OCI-LY1 (cell line): ENCODE measurements at regions not wholly inside any gene's neighbourhood (a gene's known extent, or its start where the extent isn't known, plus 50 kb on each side); places are given as distances from the start of the nearest gene placed in this dataset.

Experiments used
- EZH2 ChIP-seq: fragments of 200-600 bp; sonication (generic), shearing (Covaris generic); IDR thresholded peaks from 2 replicates; pipeline ENCODE4 v1.8.0; 2017; ENCODE audit warnings: borderline replicate concordance, mixed run types, mild to moderate bottlenecking, antibody characterized with exemption, low read length, moderate library complexity, mixed read lengths
- TF ChIP-seq, protein P1 (sequence below): fragments of 200-600 bp; sonication (generic), shearing (Covaris generic); IDR thresholded peaks from 2 replicates; pipeline ENCODE4 v1.5.1; 2017; ENCODE audit warnings: mild to moderate bottlenecking, antibody characterized with exemption, low read length, moderate library complexity, mixed read lengths

DNA sequence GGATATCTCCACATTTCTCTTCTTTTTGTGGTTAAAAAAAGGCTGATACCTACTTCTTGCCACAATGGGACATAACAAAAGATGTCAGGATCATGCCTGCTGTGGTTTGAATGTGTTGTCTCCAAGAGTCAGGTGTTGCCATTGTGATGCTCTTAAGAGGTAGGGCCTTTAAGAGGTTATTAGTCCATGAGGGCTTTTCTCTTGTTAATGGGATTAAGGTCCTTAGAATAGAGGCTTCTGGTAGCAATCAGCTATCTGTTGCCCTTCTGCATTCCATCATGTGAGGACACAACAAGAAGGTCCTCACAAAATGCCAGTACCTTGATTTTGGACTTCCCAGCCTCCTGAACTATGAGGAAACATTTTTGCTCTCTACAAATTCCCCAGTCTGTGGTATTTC is 191.4 kb downstream of the GBA3 start:
- TF ChIP-seq, protein P1, sequence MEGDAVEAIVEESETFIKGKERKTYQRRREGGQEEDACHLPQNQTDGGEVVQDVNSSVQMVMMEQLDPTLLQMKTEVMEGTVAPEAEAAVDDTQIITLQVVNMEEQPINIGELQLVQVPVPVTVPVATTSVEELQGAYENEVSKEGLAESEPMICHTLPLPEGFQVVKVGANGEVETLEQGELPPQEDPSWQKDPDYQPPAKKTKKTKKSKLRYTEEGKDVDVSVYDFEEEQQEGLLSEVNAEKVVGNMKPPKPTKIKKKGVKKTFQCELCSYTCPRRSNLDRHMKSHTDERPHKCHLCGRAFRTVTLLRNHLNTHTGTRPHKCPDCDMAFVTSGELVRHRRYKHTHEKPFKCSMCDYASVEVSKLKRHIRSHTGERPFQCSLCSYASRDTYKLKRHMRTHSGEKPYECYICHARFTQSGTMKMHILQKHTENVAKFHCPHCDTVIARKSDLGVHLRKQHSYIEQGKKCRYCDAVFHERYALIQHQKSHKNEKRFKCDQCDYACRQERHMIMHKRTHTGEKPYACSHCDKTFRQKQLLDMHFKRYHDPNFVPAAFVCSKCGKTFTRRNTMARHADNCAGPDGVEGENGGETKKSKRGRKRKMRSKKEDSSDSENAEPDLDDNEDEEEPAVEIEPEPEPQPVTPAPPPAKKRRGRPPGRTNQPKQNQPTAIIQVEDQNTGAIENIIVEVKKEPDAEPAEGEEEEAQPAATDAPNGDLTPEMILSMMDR: no peak
- no peak for TF ChIP-seq EZH2
